OCI-LY3 (cell line): ENCODE measurements at regions not wholly inside any gene's neighbourhood (a gene's known extent, or its start where the extent isn't known, plus 50 kb on each side); places are given as distances from the start of the nearest gene placed in this dataset.

Experiments used
- CTCF ChIP-seq: fragments of 200-600, 300-600 bp; sonication (generic); IDR thresholded peaks from 2 replicates; pipeline ENCODE4 v1.5.1; 2014; ENCODE audit warnings: antibody characterized with exemption, low read length, low read depth
- EZH2phosphoT487 ChIP-seq: fragments of 200-600 bp; shearing (Covaris generic); IDR thresholded peaks from 2 replicates; pipeline ENCODE4 v1.6.1; 2018; ENCODE audit warnings: antibody characterized with exemption, mixed run types, low read depth

GRCh38 chr5:5666369-5666768 lies 243.9 kb downstream of the ICE1 start:
- TF ChIP-seq CTCF (no peak), EZH2phosphoT487 (no peak)
